GM18511 (cell line): ENCODE measurements at regions not wholly inside any gene's neighbourhood (a gene's known extent, or its start where the extent isn't known, plus 50 kb on each side); places are given as distances from the start of the nearest gene placed in this dataset.

ENCODE experiments used
- ATAC-seq: cut with Tn5 transposase; IDR thresholded peaks from one replicate; pipeline ENCODE4 v1.9.1; 2021; ENCODE audit warnings: mild to moderate bottlenecking, moderate library complexity; ENCODE audit not compliant: unreplicated experiment

DNA sequence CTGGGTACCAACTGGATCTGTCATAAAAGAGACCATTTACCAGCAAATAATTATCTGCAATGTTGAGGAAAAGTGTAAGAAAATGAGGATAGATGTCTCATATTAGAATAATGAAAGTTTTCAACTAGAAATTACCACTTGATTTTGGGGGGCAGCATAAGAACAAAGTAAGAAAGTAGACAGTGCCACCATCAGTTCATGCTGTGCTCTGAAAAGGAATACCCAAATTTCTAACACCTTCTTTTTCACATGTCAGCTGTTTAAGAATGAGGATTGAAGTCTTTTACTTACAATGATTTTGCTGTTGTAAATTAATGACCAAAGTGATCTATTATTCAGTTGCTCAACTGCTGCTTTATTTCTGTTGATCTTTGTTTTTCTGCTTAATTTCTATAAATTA lies 578.3 kb downstream of the ETV1 start:
- ATAC-seq, result no peak

DNA sequence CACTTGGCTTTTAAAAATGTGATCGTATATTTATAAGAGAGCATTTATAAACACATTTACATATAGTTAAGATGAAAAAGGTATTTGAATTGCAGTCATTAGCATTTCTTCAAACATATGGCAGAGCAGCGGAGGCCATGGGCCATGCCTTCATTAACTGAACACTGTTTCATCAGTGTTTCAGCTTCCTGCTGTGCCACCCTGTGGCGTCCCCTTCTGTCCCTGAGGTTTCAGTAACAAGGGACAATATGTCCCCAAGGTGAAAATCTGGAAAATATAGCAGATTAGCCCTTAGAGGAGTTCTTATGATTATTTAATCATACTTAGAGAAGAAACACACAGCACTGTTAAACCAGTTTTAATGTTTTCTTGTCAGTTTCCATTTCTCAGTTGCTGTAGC lies 577.8 kb downstream of the ETV1 start:
- no peak for ATAC-seq

DNA sequence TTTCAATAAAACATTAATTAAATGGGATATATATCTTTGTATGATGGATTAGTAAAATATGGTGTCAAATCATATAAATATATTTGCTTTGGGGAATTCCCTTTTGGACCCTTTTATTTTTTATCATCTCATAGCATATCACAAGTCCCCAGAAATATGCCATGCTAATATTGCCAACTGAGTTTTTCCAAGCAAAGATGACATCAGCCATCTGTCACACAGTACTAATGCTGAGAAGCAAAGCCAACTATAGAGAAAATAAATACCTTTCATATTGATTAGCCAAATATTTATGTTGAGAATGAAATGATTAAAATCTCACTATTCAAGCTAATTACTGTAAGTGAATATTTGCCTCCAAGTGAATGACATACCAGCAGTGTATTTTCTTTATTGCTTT lies 575.3 kb downstream of the ETV1 start:
- no peak for ATAC-seq

DNA sequence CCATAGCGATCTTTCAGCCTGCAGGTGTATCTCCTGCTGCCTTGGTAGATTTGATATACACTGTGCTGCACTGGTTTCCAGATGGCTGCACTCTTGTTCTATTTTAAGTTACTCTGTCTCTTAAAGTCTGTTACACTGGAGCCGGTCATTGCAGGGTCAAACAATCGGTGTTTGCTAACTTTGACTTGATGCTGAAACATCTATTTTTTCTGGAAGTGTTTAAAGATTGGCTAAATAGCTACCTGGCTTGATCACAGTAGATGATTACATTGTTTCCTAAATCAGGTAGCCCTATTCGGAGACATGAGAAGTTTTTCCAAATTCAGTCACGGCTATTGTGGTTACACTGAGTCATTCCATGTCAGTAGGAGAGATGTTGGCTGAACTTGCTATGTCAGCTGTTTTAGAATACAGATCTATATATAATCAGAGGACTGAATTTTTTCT lies 574.8 kb downstream of the ETV1 start:
- no peak for ATAC-seq

DNA sequence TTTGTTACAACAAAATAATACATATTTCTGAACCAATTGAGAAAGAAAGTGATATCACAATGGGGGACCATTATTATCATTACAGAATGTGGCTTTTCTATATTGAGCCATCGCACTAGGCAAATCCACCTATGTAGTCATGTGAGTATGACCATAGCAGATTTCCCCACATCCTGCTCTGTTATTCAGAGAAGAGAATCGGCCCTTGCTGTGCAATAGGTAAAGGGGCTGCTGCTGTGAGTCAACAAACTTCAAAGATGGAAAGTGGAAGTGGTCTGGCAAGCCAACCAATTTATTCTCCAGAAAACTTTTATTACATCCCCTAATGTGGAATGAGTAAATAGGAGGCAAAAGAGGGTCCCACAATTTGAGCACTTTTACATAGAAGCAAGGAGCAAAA lies 573.4 kb downstream of the ETV1 start:
- no peak for ATAC-seq

DNA sequence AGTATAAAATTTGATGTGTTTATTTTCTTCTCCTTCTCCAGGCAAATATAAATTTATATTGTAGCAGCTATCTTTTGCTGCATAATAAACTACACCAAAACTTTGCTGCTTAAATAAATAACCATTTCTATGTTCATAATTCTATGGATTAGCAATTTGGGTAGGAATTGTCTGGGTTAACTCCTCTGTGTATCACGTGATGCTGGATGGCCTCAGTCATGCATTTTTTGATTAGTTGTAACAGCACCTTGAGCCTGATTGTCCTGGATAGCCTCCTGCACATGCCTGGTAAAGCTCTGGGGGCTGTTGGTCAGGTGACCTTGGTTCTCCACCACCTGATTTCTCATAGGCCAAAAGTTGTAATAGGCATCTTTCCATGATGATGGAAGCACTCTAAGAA lies 572.9 kb downstream of the ETV1 start:
- ATAC-seq, result no peak

DNA sequence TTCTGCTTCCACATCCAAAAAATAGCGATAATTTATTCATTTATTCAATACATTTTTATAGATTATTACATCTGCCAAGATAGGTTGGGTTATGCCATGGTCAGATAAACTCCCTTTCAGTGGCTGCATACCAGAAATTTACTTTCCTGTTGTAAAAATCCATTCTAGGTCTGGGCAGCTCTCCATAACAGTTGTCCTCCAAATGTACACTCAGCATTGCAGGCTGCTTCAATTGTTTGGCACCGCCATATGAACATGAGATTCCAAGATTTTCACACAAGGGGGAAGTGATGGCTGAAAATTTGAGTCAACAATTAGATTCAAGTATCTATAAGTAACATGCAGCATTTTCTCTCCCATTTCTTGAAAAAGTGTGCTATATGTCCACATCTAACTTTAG lies 568.7 kb downstream of the ETV1 start:
- ATAC-seq, result no peak

DNA sequence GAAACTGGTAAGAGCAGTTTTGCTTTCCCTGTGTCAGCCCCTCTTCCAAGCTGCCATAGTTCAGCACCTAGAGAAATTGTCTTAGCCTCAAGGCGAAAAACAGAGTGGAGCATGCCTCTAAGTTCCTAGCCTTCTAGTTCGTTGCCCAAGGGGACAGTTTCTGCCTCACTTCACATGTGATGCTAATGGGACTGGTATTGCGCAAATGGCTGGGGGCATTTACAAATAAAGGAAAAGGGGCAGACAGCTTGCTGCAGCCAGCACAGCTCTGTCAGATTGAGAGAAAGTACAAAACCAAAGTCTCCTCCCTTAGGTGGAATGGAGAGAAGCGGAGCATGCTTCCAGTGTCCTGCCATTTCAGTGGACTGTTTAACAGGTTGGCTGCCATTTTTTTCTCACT lies 567.7 kb downstream of the ETV1 start:
- no peak for ATAC-seq

DNA sequence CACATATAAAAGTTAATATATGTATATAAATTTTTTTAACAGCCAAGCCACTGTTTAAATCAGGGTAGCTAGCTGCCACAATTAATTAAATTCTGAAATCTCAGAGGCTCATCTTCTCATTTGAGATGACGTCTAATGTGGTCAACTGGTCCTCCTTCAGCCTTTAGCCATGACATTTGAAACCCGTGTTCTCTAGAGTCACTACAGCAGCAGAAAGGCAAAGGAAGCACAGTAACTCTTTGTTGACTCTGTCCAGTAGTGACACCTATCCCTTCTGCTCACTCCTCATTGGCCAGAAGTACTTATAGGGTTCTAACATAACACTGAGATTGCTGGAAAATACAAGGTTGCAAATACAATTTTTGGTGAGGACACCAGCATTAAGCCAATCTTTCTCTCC lies 555.5 kb downstream of the ETV1 start:
- ATAC-seq, result no peak

DNA sequence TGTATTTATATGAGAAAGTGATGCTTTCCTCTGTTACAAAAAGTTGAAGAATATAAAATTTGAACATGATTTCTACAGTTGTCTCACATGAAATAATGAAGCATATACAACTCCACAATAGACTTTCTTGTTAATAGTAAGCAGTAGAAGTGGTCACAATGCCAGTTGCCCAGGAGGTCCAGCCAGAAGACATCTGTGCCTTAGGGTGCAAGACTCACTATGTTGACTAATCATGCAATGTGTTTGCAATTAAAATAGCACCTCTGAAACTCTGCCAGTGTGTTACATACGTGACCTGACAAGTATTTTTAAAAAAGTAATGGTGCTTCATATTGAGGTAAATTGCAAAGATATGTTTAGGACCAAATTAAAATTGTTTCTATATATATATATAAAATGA lies 547.2 kb downstream of the ETV1 start:
- ATAC-seq, result no peak

DNA sequence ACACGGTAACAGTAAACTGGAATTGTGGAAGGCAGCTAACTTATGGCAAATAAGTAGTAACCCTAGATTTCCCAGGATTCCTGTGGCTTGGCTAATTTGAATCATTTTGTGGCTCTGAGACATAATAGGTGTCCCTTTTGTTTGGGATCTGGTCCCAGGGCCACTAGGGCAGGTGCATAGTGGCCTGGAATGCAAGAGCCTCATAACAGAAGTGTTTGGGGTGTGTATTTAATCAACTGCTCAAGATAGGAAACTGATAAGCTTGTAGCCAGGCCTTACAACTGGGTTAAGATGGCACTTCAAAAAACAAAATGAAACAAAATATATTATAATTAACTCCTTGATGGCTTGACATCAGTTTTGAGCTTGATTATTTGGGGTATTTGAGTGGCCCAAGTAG lies 541.8 kb downstream of the ETV1 start:
- no peak for ATAC-seq

DNA sequence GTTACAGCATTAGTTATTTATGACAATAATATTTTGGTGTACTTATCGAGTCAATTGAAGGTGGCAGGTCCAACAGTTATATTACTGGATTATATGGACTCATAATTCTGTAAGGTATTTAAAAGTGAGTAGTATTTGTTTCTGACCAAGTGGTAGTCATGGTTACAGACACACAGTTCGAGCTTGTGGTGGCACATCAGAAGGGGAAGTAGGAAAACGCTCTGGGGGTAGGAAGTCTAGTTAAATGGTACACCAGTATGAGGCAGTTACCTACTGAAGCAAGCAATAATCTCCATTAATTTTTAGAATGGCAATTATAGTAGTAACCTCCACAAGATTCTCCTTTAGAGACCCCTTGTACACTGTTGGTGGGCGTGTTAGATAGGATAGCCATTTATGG lies 541.2 kb downstream of the ETV1 start:
- ATAC-seq, result no peak

DNA sequence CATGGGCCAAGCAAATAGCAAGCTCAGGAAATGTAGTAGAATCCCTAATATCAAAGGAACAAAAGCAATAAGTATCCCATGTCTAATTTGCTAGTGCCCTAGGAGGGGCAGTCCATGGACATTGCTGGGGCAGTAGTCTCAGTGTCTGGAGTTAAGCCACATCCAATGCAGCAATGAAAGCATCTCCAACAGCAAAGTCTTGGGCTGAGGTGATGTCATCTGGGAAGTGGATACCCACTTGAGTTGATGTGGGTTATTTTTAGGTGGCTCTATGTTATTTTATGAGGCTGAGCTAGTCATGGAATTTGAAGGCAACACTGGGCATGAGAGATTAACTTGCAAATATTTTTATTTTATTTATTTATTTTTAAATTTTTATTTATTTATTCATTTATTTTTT lies 540.0 kb downstream of the ETV1 start:
- no peak for ATAC-seq

DNA sequence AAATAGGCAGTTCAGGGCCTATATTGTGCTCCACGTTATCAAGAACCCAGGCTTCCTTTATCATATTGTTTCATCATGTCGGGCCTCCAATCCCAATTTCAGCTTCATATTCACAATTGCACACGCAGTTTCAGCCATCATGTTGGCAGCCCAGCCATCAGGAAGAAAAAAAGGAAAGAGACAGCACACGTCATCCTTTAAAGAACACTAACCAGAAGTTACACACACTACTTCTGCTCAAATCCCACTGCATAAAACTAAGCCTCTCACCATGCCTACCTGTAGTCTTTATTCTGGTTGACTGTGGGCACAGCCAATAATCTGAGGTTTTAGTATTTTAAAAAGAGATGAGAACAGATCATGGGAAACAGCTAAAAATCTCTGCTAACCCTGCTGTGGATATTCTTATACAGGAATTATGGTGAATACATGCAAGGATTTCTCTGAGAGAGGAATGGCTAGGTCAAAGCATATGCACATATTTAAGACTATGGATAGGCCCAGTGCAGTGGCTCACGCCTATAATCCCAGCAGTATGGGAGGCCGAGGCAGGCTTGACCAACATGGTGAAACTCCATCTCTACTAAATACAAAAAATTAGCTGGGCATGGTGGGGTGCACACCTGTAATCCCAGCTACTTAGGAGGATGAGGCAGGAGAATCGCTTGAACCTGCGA lies 534.4 kb downstream of the ETV1 start:
- ATAC-seq, result no peak

DNA sequence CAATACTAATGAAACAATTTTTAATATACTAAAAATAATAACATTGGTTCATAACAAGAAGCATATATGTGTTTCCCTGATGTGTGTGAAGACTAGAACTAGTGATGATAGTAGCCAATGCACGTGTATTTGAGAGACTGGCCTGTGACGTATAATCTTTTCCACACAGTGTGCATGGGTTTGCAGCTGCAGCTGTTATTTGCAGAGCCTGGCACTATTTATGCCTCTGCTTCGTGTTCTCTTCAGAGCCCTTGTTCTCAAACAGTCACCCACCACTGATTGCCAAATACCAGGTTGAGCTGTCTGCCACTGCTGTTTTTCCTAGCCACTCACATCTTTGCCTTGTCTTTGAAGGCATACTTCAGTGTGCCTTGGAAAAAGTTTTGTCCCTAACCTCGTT lies 531.7 kb downstream of the ETV1 start:
- ATAC-seq, result no peak

DNA sequence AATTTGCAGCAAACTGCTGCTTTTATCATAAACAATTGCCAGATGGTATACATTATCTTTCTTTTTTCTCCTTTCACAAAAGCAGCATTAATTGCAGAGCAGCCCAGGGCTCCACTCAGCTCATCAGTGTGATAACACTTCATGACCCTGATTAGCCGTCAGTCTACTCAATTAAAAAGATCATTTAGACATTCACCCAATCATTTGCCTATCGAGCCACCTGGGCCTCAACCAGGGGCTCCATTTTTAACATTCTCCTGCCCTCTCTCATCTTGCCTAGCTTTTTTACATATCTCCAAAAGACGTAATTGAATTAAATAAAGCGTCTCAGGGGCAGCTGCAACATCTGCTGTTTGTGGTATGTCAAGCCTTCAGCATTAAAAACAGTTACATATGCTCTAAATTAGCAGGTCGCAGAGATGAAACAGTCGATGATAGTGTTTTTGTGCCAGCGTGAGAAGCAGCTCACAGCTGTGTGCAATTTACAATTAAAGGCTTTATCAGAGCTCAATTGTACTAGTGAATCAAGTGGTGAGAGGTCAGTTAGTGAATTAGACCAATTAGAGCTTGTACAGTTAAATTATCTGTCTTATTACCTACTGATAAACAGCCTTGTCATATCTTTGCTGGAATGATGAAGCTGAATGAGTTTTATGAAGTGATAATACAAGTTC lies 522.5 kb downstream of the ETV1 start:
- ATAC-seq, result no peak

DNA sequence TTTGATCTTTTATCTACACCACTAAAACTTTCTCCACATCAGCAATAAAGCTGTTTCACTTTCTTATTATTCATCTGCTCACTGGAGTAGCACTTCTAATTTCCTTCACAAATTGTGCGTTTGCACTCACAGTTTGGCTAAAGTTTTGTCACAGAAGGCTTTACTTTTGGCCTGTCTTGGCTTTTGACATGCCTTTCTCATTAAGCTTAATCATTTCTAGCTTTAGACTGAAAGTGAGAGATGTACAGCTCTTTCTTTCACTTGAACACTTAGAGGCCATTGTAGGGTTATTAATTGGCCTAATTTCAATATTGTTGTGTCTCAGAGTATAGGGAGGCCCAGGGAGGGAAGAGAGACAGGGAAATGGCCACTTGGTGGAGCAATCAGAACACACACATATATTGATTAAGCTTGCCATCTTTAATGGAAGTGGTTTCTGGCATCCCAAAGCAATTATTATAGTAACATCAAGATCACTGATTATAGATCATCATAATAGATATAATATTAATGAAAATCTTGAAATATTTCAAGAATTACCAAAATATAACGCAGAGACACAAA lies 512.5 kb downstream of the ETV1 start:
- ATAC-seq, result no peak

DNA sequence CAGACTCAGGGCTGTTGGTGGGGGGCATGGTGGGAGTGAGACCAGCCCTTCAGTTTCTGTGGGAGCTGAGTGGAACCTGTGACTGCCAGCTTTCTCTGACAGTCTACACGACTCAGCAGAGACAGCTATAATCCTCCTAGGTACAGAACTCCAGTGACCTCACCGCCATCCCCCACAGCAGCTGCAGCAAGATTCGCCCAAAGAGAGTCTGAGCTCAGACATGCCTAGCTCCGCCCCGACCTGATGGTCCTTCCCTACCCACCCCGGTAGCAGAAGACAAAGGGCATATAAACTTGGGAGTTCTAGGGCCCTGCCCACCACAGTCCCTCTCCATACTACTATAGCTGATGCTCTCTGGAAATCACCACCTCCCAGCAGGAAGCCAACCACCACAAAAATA lies 500.1 kb downstream of the ETV1 start:
- no peak for ATAC-seq

DNA sequence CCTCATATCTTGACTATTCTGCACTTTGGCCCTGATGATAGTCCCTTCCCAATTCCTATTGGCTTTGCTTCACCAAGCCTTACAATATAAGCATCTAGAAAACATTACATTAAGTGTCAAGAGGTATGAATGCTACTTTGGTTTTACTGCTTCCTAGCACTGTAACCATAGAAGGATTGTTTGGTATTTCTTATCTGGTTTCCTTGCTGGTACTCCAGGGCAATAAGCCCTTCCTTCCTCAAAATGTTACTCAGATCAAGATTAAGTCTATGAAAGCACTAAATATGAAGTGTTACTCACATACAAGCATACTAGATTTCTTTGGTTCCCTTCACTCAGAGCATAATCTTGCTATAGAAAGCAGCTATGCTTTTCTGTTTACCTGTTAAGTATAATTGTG lies 492.5 kb downstream of the ETV1 start:
- no peak for ATAC-seq

DNA sequence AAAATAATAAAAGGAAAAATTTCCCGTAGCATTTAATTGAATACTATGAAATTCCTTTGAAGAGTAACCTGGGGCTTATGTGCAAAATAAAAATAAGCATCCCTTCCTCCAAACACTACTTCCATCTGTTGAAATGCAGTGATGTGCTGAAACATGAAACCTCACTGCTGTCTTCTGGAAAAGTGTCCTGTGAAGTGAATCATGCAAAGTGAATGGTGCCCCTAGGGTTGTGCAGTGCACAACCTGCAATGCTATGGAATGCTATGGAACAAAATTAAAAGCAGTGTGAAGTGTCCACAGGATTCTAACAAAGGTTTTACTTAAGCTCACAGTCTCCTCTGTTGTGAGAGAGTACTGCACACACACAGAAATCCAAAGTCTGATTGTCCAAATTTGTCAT lies 480.9 kb downstream of the ETV1 start:
- ATAC-seq, result no peak

DNA sequence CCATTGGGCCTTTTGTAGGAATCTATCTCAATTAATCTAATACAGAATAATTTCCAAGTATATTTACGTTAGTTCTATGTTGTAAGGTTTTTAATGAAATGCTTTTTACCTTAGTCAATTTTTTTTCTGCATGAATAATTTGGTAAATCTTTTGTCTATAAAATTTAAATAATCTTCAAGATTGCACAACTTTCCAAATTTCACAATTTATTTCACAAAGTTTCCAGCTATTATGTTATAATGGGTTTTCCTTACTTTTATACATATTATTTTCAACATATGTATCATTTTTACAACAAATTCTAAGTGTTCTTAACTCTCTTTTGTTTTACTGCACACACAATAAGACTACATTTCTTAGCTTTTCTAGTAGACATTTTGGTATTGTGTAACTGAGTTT lies 470.7 kb downstream of the ETV1 start:
- ATAC-seq, result no peak

DNA sequence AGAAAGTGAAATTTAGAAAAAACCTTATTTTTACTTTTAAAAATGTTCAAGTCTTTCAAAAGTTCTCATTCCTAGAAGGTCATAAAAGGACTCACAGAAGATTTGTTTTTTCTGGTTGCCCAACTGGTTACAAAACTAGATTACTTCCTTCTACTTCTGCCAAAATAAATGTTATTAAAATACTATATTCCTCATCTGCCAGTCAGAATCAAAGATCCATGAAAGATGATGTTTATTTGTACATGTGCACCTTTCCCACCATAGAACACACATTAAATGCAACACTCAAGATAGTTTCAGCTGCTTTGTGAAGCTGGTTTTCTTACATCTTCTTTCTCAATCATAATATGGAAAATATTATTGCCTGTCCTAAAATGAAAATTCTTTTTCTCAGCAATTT lies 465.4 kb downstream of the ETV1 start:
- ATAC-seq, result no peak
